NCI-H524 (cell line): ENCODE measurements at regions not wholly inside any gene's neighbourhood (a gene's known extent, or its start where the extent isn't known, plus 50 kb on each side); places are given as distances from the start of the nearest gene placed in this dataset.

Experiments
- DNase-seq, 2 experiments: peaks; one replicate each; lab custom pipeline; 2025; lab: John Stamatoyannopoulos, UW

DNA sequence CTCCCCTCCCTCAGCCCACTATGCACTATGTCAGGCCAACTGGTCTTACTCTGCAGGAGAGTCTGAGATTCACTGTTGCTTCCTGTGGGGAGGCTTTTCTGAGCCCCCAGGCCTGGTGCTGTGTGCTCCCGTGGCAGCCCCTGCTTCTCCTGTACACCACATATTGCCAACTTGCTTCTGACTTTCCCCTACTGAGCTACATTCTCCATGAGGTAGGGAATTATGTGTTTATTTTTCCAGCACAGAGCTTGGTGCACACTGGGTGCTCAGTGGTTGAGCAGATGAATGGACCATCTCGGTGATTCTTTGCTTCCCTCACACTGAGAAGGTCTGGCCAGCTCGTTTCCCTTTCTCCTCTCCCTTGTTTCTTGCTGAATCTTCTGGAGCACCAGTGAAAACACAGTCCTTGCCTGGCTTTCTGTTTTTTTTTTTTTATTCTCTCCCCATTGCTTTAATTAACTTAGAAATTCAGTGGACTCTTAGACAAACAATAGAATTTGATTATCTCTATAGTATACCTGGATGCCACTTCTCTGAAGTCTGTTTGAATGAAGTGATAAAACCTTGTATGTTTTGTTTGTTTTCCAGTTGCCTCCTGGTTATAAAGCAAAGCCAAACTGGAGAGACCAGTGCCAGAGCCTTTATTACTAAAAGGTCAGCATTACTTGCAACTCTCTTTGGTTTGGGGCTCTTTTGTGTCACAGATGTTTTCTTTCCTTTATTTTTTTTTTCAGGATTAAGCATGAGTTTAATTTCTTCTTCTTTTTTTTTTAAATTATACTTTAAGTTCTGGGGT lies 50.3 kb upstream of the CNIH3 start:
- no peak for DNase-seq
